ENCODE measurements at regions not wholly inside any gene's neighbourhood (a gene's known extent, or its start where the extent isn't known, plus 50 kb on each side); places are given as distances from the start of the nearest gene placed in this dataset.
"Not testable (repeated sequence)": the region's sequence is repeated elsewhere in the genome, so short reads cannot be mapped to it uniquely, and the experiment has no call there.

GRCh38 chr20:23292311-23292710 is 58.3 kb upstream of the NXT1 start:
- not testable (repeated sequence) for TF ChIP-seq CTCF, POLR2A (IDR thresholded peaks at IDR 0.05)
